HG02610 (cell line): ENCODE measurements at regions not wholly inside any gene's neighbourhood (a gene's known extent, or its start where the extent isn't known, plus 50 kb on each side); places are given as distances from the start of the nearest gene placed in this dataset.
A peak's percentile ranks its signal among the peaks of the same experiment; 100 is the strongest.

Source experiments
- ATAC-seq: cut with Tn5 transposase; IDR thresholded peaks from one replicate; pipeline ENCODE4 v1.9.1; 2021; ENCODE audit warnings: mild to moderate bottlenecking, moderate library complexity; ENCODE audit not compliant: unreplicated experiment

GRCh38 chr18:51397347-51397962 is 200.0 kb upstream of the MEX3C start:
- ATAC-seq, result no peak

GRCh38 chr18:51398104-51398503 is 200.6 kb upstream of the MEX3C start:
- no peak for ATAC-seq

- ATAC-seq, result no peak
These were observed 202.1 kb upstream of the MEX3C start for GRCh38 chr18:51399491-51400122.

- ATAC-seq, result no peak
These were observed 203.2 kb upstream of the MEX3C start for GRCh38 chr18:51400721-51401120.

GRCh38 chr18:51401912-51402311 is 204.4 kb upstream of the MEX3C start:
- no peak for ATAC-seq

- no peak for ATAC-seq
These were observed 207.1 kb upstream of the MEX3C start for GRCh38 chr18:51404620-51405019.

- ATAC-seq, result no peak
These were observed 208.4 kb upstream of the MEX3C start for GRCh38 chr18:51405683-51406477.

GRCh38 chr18:51417643-51418483 is 220.4 kb upstream of the MEX3C start:
- no peak for ATAC-seq

GRCh38 chr18:51425475-51425874 is 228.0 kb upstream of the MEX3C start:
- peak; percentile 91 for ATAC-seq

- peak; percentile 67 for ATAC-seq
These were observed 228.4 kb upstream of the MEX3C start for GRCh38 chr18:51425889-51426288.

GRCh38 chr18:51426996-51427395 is 229.5 kb upstream of the MEX3C start:
- ATAC-seq, result no peak

- ATAC-seq, result no peak
These were observed 232.2 kb upstream of the MEX3C start for GRCh38 chr18:51429644-51430043.

- no peak for ATAC-seq
These were observed 233.1 kb upstream of the MEX3C start for GRCh38 chr18:51430538-51430937.

- no peak for ATAC-seq
These were observed 235.8 kb upstream of the MEX3C start for GRCh38 chr18:51433296-51433695.

GRCh38 chr18:51433881-51434280 is 236.4 kb upstream of the MEX3C start:
- ATAC-seq, result no peak

- ATAC-seq, result no peak
These were observed 240.1 kb upstream of the MEX3C start for GRCh38 chr18:51437280-51438271.

- no peak for ATAC-seq
These were observed 241.4 kb upstream of the MEX3C start for GRCh38 chr18:51438797-51439350.

- peak; percentile 40 for ATAC-seq
These were observed 244.5 kb upstream of the MEX3C start for GRCh38 chr18:51442012-51442411.

- no peak for ATAC-seq
These were observed 249.2 kb upstream of the MEX3C start for GRCh38 chr18:51446571-51447210.
